ENCODE measurements at regions not wholly inside any gene's neighbourhood (a gene's known extent, or its start where the extent isn't known, plus 50 kb on each side); places are given as distances from the start of the nearest gene placed in this dataset.
"Not testable (repeated sequence)": the region's sequence is repeated elsewhere in the genome, so short reads cannot be mapped to it uniquely, and the experiment has no call there.

GRCh38 chr16:58846226-58846625 is 112.1 kb upstream of the GOT2 start:
- not testable (repeated sequence) for TF ChIP-seq CTCF, POLR2A, EP300 (IDR thresholded peaks at IDR 0.05)

Data from ovary (tissue), 3 donors.